Transverse colon (tissue), 4 donors: ENCODE measurements at regions not wholly inside any gene's neighbourhood (a gene's known extent, or its start where the extent isn't known, plus 50 kb on each side); places are given as distances from the start of the nearest gene placed in this dataset.

Experiments used
- DNase-seq: peaks from one replicate; pipeline ENCODE4 v3.0.0-alpha.2; 2019
- H3K27ac ChIP-seq, 4 donors: fragments of 200-600 bp; sonication (generic); 2 replicates each; pipeline ENCODE4 v1.5.1; 2016 to 2018; ENCODE audit warnings: inconsistent platforms in 4 of 4
- H3K27me3 ChIP-seq: fragments of 200-600 bp; sonication (generic); 2 replicates; pipeline ENCODE4 v1.5.1; 2017; ENCODE audit warnings: inconsistent platforms
- H3K36me3 ChIP-seq, 4 donors: fragments of 200-600 bp; sonication (generic); 2 replicates each; pipeline ENCODE4 v1.5.1; 2017 to 2019; ENCODE audit warnings: inconsistent platforms in 4 of 4
- H3K4me1 ChIP-seq, 4 donors: fragments of 200-600 bp; sonication (generic); 2 replicates each; pipeline ENCODE4 v1.5.1; 2017 to 2020; ENCODE audit warnings: inconsistent platforms in 4 of 4
- H3K4me3 ChIP-seq, 4 donors: fragments of 200-600 bp; sonication (generic); 1 replicate in 1 of 4; 2 replicates in 3 of 4; pipeline versions ENCODE4 v1.5.1 to v1.6.1; 2017 to 2019; ENCODE audit warnings: inconsistent platforms in 4 of 4
- H3K9me3 ChIP-seq, 2 donors: fragments of 200-600 bp; sonication (generic); 2 replicates each; pipeline ENCODE4 v1.5.1; 2017 to 2019; ENCODE audit warnings: inconsistent platforms in 2 of 2
- EP300 ChIP-seq: sonication (generic); formaldehyde crosslinking; IDR thresholded peaks from one replicate; pipeline ENCODE4 v1.6.1; 2017; ENCODE audit warnings: antibody characterized with exemption, low read depth
- POLR2A ChIP-seq: fragments of 450-650 bp; IDR thresholded peaks from one replicate; pipeline ENCODE4 v1.6.1; 2016; ENCODE audit warnings: antibody characterized with exemption, mild to moderate bottlenecking, moderate library complexity
- POLR2AphosphoS5 ChIP-seq, 3 donors: sonication (generic); formaldehyde crosslinking; IDR thresholded peaks; one replicate each; pipeline ENCODE4 v1.6.1; 2016; ENCODE audit warnings: antibody characterized with exemption in 3 of 3
- WGBS, 2 donors: methylation state at CpG; one replicate each; pipeline ENCODE4 v1.1.5; 2018; ENCODE audit warnings: low coverage in 1 of 2; 5-methylcytosine and 5-hydroxymethylcytosine counted together
- in situ Hi-C, 4 donors: fragments of 200-750 bp; cut with MboI; loops; one replicate each; pipeline versions ENCODE4 v1.15.0 to v1.15.1; 2017; ENCODE audit warnings: low sequenced_read_pairs in 3 of 4, low pct_ligation_motif_present in 1 of 4, low pct_unique_long_range_greater_than_20kb in 1 of 4
- intact Hi-C: fragments of 100-400 bp; cut with DNase I; formaldehyde crosslinking; loops from one replicate; pipeline ENCODE4 v1.15.1; 2023; ENCODE audit warnings: low total_unique reads
- TF ChIP-seq, protein P1 (sequence below), 5 experiments: fragments of 200-600 bp in 3 of 5; fragments of 450-650 bp in 2 of 5; sonication (generic) in 3 of 5; IDR thresholded peaks; 1 replicate in 2 of 5; 2 replicates in 3 of 5; pipeline ENCODE4 v1.5.1; 2016 to 2017; ENCODE audit warnings: antibody characterized with exemption in 5 of 5, inconsistent platforms in 3 of 5, mild to moderate bottlenecking in 2 of 5, moderate library complexity in 1 of 5

- TF ChIP-seq POLR2AphosphoS5 (IDR thresholded peaks at IDR 0.05) (no peak), POLR2A (no peak)
- no peaks in the 10 kb centered on the region for H3K9me3 ChIP-seq
- intact Hi-C loops (no loop called here), in situ Hi-C loops (no loop called here)
- no peaks in the 10 kb centered on the region for H3K4me1 ChIP-seq
- no peaks in the 10 kb centered on the region for H3K27me3 ChIP-seq
- no peak for DNase-seq
- no peak overlapping the region for H3K27ac ChIP-seq
- no peak overlapping the region for H3K4me3 ChIP-seq
- H3K36me3 ChIP-seq, result no peaks in the 10 kb centered on the region
Measured at GRCh38 chr3:178472941-178473340, 63.3 kb upstream of the KCNMB2 start.

DNA sequence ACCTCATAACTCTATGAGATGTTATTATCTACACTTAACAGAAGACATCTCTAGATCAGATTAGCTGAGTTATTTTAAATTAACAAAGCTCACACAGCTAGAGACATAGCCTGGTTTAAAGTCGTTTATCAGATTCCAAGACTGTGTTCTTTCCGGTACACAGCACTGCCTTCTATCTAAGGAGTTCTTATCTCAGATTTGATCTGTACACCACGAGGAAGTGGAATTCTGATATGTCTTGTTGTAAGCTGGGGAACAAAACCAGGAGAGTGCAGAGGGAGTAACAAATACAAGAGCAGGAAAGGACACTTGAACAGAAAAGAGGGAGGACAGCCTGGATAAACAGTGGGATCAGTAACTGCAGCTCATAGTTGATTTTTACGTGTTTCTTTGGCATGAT lies 61.7 kb upstream of the KCNMB2 start:
- in situ Hi-C loops, result no loop called here
- no peak for DNase-seq
- Histone ChIP-seq H3K36me3 (no peaks in the 10 kb centered on the region), H3K4me3 (no peak overlapping the region), H3K9me3 (no peaks in the 10 kb centered on the region), H3K27ac (no peak overlapping the region), H3K27me3 (no peaks in the 10 kb centered on the region), H3K4me1 (no peaks in the 10 kb centered on the region)
- TF ChIP-seq POLR2AphosphoS5 (IDR thresholded peaks at IDR 0.05), result no peak
- WGBS, 2 donors, result 21 to 40% methylated on average over 1 to 4 of the region's 4 CpGs
- intact Hi-C loops, result no loop called here

GRCh38 chr3:178475062-178475461 lies 61.2 kb upstream of the KCNMB2 start:
- Histone ChIP-seq H3K4me3 (no peak overlapping the region), H3K9me3 (no peaks in the 10 kb centered on the region), H3K4me1 (no peaks in the 10 kb centered on the region), H3K36me3 (no peaks in the 10 kb centered on the region), H3K27me3 (no peaks in the 10 kb centered on the region), H3K27ac (no peak overlapping the region)
- 70 to 84% methylated on average over 3 of the region's 3 CpGs for WGBS, 2 donors
- DNase-seq, result no peak
- TF ChIP-seq EP300, result no peak
- no peak for TF ChIP-seq POLR2A
- TF ChIP-seq POLR2AphosphoS5 (IDR thresholded peaks at IDR 0.05), result no peak
- TF ChIP-seq, protein P1, sequence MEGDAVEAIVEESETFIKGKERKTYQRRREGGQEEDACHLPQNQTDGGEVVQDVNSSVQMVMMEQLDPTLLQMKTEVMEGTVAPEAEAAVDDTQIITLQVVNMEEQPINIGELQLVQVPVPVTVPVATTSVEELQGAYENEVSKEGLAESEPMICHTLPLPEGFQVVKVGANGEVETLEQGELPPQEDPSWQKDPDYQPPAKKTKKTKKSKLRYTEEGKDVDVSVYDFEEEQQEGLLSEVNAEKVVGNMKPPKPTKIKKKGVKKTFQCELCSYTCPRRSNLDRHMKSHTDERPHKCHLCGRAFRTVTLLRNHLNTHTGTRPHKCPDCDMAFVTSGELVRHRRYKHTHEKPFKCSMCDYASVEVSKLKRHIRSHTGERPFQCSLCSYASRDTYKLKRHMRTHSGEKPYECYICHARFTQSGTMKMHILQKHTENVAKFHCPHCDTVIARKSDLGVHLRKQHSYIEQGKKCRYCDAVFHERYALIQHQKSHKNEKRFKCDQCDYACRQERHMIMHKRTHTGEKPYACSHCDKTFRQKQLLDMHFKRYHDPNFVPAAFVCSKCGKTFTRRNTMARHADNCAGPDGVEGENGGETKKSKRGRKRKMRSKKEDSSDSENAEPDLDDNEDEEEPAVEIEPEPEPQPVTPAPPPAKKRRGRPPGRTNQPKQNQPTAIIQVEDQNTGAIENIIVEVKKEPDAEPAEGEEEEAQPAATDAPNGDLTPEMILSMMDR (IDR thresholded peaks at IDR 0.05), result no peak
- intact Hi-C loops, result no loop called here
- in situ Hi-C loops, result no loop called here

DNA sequence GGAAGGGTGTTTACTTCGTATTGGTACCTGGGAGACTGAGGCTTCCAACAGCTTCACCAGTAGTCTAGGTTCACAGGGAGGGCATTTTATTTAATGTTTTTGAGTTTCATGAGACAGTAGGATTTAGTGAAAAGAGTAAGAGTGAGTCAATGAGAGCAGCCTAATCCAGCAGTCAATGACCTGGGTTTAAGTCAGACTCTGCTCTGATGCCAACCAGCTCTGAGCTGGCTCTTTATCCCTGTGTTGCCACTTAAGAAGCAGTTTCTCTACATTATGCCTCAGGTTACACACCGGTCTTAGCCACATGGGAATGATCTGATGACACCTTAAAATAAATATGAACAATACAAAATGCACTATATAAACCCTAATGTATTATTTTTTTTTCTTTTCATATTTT lies 59.4 kb upstream of the KCNMB2 start:
- Histone ChIP-seq H3K27me3 (no peaks in the 10 kb centered on the region), H3K4me1 (no peaks in the 10 kb centered on the region), H3K9me3 (no peaks in the 10 kb centered on the region), H3K36me3 (no peaks in the 10 kb centered on the region), H3K27ac (no peak overlapping the region), H3K4me3 (no peak overlapping the region)
- in situ Hi-C loops, result no loop called here
- no peak for TF ChIP-seq POLR2AphosphoS5 (IDR thresholded peaks at IDR 0.05)
- no peak for TF ChIP-seq POLR2A
- TF ChIP-seq, protein P1 (IDR thresholded peaks at IDR 0.05), result no peak
- TF ChIP-seq EP300, result no peak
- WGBS, 2 donors, result 81 to 90% methylated on average over 2 of the region's 2 CpGs
- intact Hi-C loops, result no loop called here
- no peak for DNase-seq

DNA sequence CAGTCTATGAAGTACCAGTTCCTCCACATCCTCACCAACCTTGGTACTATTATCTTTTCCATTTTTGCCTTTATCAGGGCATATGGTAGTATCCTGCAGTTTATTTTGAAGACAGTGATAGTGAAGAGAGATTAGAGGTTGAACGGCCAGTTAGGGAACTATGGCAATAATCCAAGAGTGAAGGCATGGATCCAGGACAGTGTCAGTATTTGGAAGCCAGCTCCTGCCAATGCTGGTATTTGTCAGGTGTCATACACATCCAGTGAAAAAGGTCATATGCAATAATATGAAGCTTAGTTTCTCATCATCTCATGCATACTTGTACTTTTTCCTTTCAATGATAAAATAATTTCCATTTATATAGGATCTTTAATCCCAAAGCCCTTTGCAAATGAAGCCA lies 56.8 kb upstream of the KCNMB2 start:
- Histone ChIP-seq H3K4me1 (no peaks in the 10 kb centered on the region), H3K27ac (no peak overlapping the region), H3K9me3 (no peaks in the 10 kb centered on the region), H3K4me3 (no peak overlapping the region), H3K27me3 (no peaks in the 10 kb centered on the region), H3K36me3 (no peaks in the 10 kb centered on the region)
- no peak for DNase-seq
- in situ Hi-C loops, result no loop called here
- TF ChIP-seq EP300, result no peak
- TF ChIP-seq, protein P1 (IDR thresholded peaks at IDR 0.05), result no peak
- no peak for TF ChIP-seq POLR2A
- TF ChIP-seq POLR2AphosphoS5 (IDR thresholded peaks at IDR 0.05), result no peak
- 24 to 33% methylated on average over 1 of the region's 1 CpG for WGBS, 2 donors
- intact Hi-C loops, result no loop called here
